ENCODE measurements at regions not wholly inside any gene's neighbourhood (a gene's known extent, or its start where the extent isn't known, plus 50 kb on each side); places are given as distances from the start of the nearest gene placed in this dataset.
"Not testable (repeated sequence)": the region's sequence is repeated elsewhere in the genome, so short reads cannot be mapped to it uniquely, and the experiment has no call there.

- FAIRE-seq, result no peak
Measured at GRCh38 chr11:86749821-86750401, 50.4 kb upstream of the PRSS23 start.

GRCh38 chr11:86749376-86749775 lies 51.0 kb upstream of the PRSS23 start:
- FAIRE-seq, result no peak

- no peak for FAIRE-seq
Measured at GRCh38 chr11:86748296-86748695, 52.0 kb upstream of the PRSS23 start.

- no peak for FAIRE-seq
Measured at GRCh38 chr11:86747801-86748200, 52.5 kb upstream of the PRSS23 start.

- no peak for FAIRE-seq
Measured at GRCh38 chr11:86746514-86746913, 53.8 kb upstream of the PRSS23 start.

GRCh38 chr11:86745571-86745970 lies 54.8 kb upstream of the PRSS23 start:
- no peak for FAIRE-seq

- no peak for FAIRE-seq
Measured at GRCh38 chr11:86743223-86744118, 56.9 kb upstream of the PRSS23 start.

- FAIRE-seq, result no peak
Measured at GRCh38 chr11:86741839-86742805, 58.2 kb upstream of the PRSS23 start.

- FAIRE-seq, result no peak
Measured at GRCh38 chr11:86741484-86741835, 58.9 kb upstream of the PRSS23 start.

- peak; percentile 70 for FAIRE-seq
Measured at GRCh38 chr11:86740628-86741483, 59.5 kb upstream of the PRSS23 start.

GRCh38 chr11:86738568-86738967 lies 61.8 kb upstream of the PRSS23 start:
- FAIRE-seq, result no peak

- FAIRE-seq, result no peak
Measured at GRCh38 chr11:86737737-86738136, 62.6 kb upstream of the PRSS23 start.

GRCh38 chr11:86737230-86737629 lies 63.1 kb upstream of the PRSS23 start:
- FAIRE-seq, result no peak

GRCh38 chr11:86736291-86737143 lies 63.8 kb upstream of the PRSS23 start:
- no peak for FAIRE-seq

- no peak for FAIRE-seq
Measured at GRCh38 chr11:86735451-86736290, 63.3 kb upstream of the ME3 start.

- FAIRE-seq, result not testable (repeated sequence)
Measured at GRCh38 chr11:86732739-86733138, 60.3 kb upstream of the ME3 start.

GRCh38 chr11:86732286-86732685 lies 59.9 kb upstream of the ME3 start:
- FAIRE-seq, result not testable (repeated sequence)

GRCh38 chr11:86729576-86729975 lies 57.2 kb upstream of the ME3 start:
- FAIRE-seq, result not testable (repeated sequence)

GRCh38 chr11:86728562-86728961 lies 56.1 kb upstream of the ME3 start:
- no peak for FAIRE-seq

GRCh38 chr11:86726770-86727504 lies 54.5 kb upstream of the ME3 start:
- FAIRE-seq, result no peak
